IPS-20b (cell line): ENCODE measurements at regions not wholly inside any gene's neighbourhood (a gene's known extent, or its start where the extent isn't known, plus 50 kb on each side); places are given as distances from the start of the nearest gene placed in this dataset.

ENCODE experiments used
- H3K27ac ChIP-seq: one replicate; pipeline ENCODE4 v1.5.1; 2013; ENCODE audit warnings: low read length
- H3K27me3 ChIP-seq: 2 replicates; pipeline ENCODE4 v1.6.1; 2013; ENCODE audit warnings: mild to moderate bottlenecking, low read length, inconsistent platforms; ENCODE audit not compliant: insufficient read depth
- H3K36me3 ChIP-seq: 2 replicates; pipeline ENCODE4 v1.6.1; 2013; ENCODE audit warnings: low read depth, mild to moderate bottlenecking, inconsistent platforms, low read length, moderate library complexity; ENCODE audit not compliant: insufficient read depth
- H3K4me1 ChIP-seq: 2 replicates; pipeline ENCODE4 v1.6.1; 2013; ENCODE audit warnings: mild to moderate bottlenecking, control low read depth, inconsistent platforms, low read length, moderate library complexity; ENCODE audit not compliant: insufficient read depth
- H3K4me3 ChIP-seq: 2 replicates; pipeline ENCODE4 v1.5.1; 2013; ENCODE audit warnings: mild to moderate bottlenecking, low read length, inconsistent platforms
- H3K9ac ChIP-seq: 2 replicates; pipeline ENCODE4 v1.6.1; 2013; ENCODE audit warnings: low read depth, mild to moderate bottlenecking, inconsistent platforms, low read length, moderate library complexity
- H3K9me3 ChIP-seq: 2 replicates; pipeline ENCODE4 v1.6.1; 2013; ENCODE audit warnings: mild to moderate bottlenecking, low read depth, low read length, inconsistent platforms; ENCODE audit not compliant: insufficient read depth

- Histone ChIP-seq H3K4me1 (peaks cover 24% of the 10 kb centered on the region), H3K9me3 (no peaks in the 10 kb centered on the region)
Measured at GRCh38 chr2:47658646-47659320, 88.0 kb upstream of the KCNK12 start.

GRCh38 chr2:47657886-47658489 is 87.2 kb upstream of the KCNK12 start:
- Histone ChIP-seq H3K27ac (no peak overlapping the region), H3K4me1 (peaks cover 18% of the 10 kb centered on the region; the same call in 1 of the 2 replicates), H3K27me3 (no peaks in the 10 kb centered on the region), H3K9ac (no peak overlapping the region), H3K36me3 (no peaks in the 10 kb centered on the region), H3K9me3 (no peaks in the 10 kb centered on the region), H3K4me3 (no peak overlapping the region)

More at GRCh38 chr2:47658646-47659320, 88.0 kb upstream of the KCNK12 start:
- H3K27me3 ChIP-seq, result no peaks in the 10 kb centered on the region
- no peaks in the 10 kb centered on the region for H3K36me3 ChIP-seq
- H3K9ac ChIP-seq, result no peak overlapping the region
- no peak overlapping the region for H3K27ac ChIP-seq
- no peak overlapping the region for H3K4me3 ChIP-seq

- Histone ChIP-seq H3K27ac (no peak overlapping the region), H3K36me3 (no peaks in the 10 kb centered on the region), H3K9me3 (no peaks in the 10 kb centered on the region), H3K4me1 (peaks cover 9% of the 10 kb centered on the region; the same call in 1 of the 2 replicates), H3K27me3 (no peaks in the 10 kb centered on the region), H3K9ac (no peak overlapping the region), H3K4me3 (no peak overlapping the region)
Measured at GRCh38 chr2:47656715-47657600, 86.2 kb upstream of the KCNK12 start.

- H3K9ac ChIP-seq, result no peak overlapping the region
- peaks cover 9% of the 10 kb centered on the region; the same call in 1 of the 2 replicates for H3K4me1 ChIP-seq
- H3K9me3 ChIP-seq, result no peaks in the 10 kb centered on the region
- no peak overlapping the region for H3K27ac ChIP-seq
- no peak overlapping the region for H3K4me3 ChIP-seq
- no peaks in the 10 kb centered on the region for H3K36me3 ChIP-seq
- no peaks in the 10 kb centered on the region for H3K27me3 ChIP-seq
Measured at GRCh38 chr2:47655563-47655880, 84.7 kb upstream of the KCNK12 start.

- Histone ChIP-seq H3K4me3 (no peak overlapping the region), H3K4me1 (peaks cover 9% of the 10 kb centered on the region; the same call in 1 of the 2 replicates), H3K9me3 (no peaks in the 10 kb centered on the region), H3K27me3 (no peaks in the 10 kb centered on the region), H3K9ac (no peak overlapping the region), H3K27ac (no peak overlapping the region), H3K36me3 (no peaks in the 10 kb centered on the region)
Measured at GRCh38 chr2:47654790-47655562, 84.2 kb upstream of the KCNK12 start.

- Histone ChIP-seq H3K4me3 (no peak overlapping the region), H3K9me3 (no peaks in the 10 kb centered on the region), H3K27ac (no peak overlapping the region), H3K36me3 (no peaks in the 10 kb centered on the region), H3K27me3 (no peaks in the 10 kb centered on the region), H3K4me1 (peaks cover 9% of the 10 kb centered on the region; the same call in 1 of the 2 replicates), H3K9ac (no peak overlapping the region)
Measured at GRCh38 chr2:47653902-47654789, 83.4 kb upstream of the KCNK12 start.

- Histone ChIP-seq H3K27ac (no peak overlapping the region), H3K4me1 (peaks cover 9% of the 10 kb centered on the region; the same call in 1 of the 2 replicates), H3K36me3 (no peaks in the 10 kb centered on the region), H3K27me3 (no peaks in the 10 kb centered on the region), H3K9me3 (no peaks in the 10 kb centered on the region), H3K4me3 (no peak overlapping the region), H3K9ac (no peak overlapping the region)
Measured at GRCh38 chr2:47653036-47653435, 82.3 kb upstream of the KCNK12 start.

- Histone ChIP-seq H3K36me3 (no peaks in the 10 kb centered on the region), H3K9me3 (no peaks in the 10 kb centered on the region), H3K4me1 (peaks cover 9% of the 10 kb centered on the region; the same call in 1 of the 2 replicates), H3K27me3 (no peaks in the 10 kb centered on the region), H3K4me3 (no peak overlapping the region), H3K27ac (no peak overlapping the region), H3K9ac (no peak overlapping the region)
Measured at GRCh38 chr2:47652061-47652690, 81.4 kb upstream of the KCNK12 start.

GRCh38 chr2:47651296-47651695 is 80.5 kb upstream of the KCNK12 start:
- H3K36me3 ChIP-seq, result no peaks in the 10 kb centered on the region
- no peaks in the 10 kb centered on the region for H3K9me3 ChIP-seq
- peaks cover 9% of the 10 kb centered on the region; the same call in 1 of the 2 replicates for H3K4me1 ChIP-seq
- no peaks in the 10 kb centered on the region for H3K27me3 ChIP-seq
- no peak overlapping the region for H3K9ac ChIP-seq
- H3K27ac ChIP-seq, result no peak overlapping the region
- H3K4me3 ChIP-seq, result no peak overlapping the region

GRCh38 chr2:47650001-47650535 is 79.3 kb upstream of the KCNK12 start:
- Histone ChIP-seq H3K27me3 (no peaks in the 10 kb centered on the region), H3K4me1 (peaks cover 5% of the 10 kb centered on the region; the same call in 1 of the 2 replicates), H3K4me3 (no peak overlapping the region), H3K36me3 (no peaks in the 10 kb centered on the region), H3K9me3 (no peaks in the 10 kb centered on the region), H3K27ac (no peak overlapping the region), H3K9ac (no peak overlapping the region)
